ENCODE measurements at regions not wholly inside any gene's neighbourhood (a gene's known extent, or its start where the extent isn't known, plus 50 kb on each side); places are given as distances from the start of the nearest gene placed in this dataset.

- H3K4me3 ChIP-seq (ENCODE audit: low read length): no peak overlapping the region
- no peak for DNase-seq (ENCODE audit: low read depth)
- TF ChIP-seq, protein P1, sequence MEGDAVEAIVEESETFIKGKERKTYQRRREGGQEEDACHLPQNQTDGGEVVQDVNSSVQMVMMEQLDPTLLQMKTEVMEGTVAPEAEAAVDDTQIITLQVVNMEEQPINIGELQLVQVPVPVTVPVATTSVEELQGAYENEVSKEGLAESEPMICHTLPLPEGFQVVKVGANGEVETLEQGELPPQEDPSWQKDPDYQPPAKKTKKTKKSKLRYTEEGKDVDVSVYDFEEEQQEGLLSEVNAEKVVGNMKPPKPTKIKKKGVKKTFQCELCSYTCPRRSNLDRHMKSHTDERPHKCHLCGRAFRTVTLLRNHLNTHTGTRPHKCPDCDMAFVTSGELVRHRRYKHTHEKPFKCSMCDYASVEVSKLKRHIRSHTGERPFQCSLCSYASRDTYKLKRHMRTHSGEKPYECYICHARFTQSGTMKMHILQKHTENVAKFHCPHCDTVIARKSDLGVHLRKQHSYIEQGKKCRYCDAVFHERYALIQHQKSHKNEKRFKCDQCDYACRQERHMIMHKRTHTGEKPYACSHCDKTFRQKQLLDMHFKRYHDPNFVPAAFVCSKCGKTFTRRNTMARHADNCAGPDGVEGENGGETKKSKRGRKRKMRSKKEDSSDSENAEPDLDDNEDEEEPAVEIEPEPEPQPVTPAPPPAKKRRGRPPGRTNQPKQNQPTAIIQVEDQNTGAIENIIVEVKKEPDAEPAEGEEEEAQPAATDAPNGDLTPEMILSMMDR (IDR thresholded peaks at IDR 0.05; ENCODE audit: insufficient read depth, low read depth, low read length, missing control alignments): no peak
Observed at GRCh38 chr3:95673215-95673614, 1141.2 kb upstream of the EPHA6 start.

GRCh38 chr3:95705786-95706418 lies 1108.5 kb upstream of the EPHA6 start:
- no peak overlapping the region for H3K4me3 ChIP-seq (ENCODE audit: low read length)
- DNase-seq (ENCODE audit: low read depth): no peak

GRCh38 chr3:95707268-95707667 lies 1107.1 kb upstream of the EPHA6 start:
- TF ChIP-seq, protein P1 (IDR thresholded peaks at IDR 0.05; ENCODE audit: insufficient read depth, low read depth, low read length, missing control alignments): no peak
- no peak overlapping the region for H3K4me3 ChIP-seq (ENCODE audit: low read length)
- DNase-seq (ENCODE audit: low read depth): no peak

More at GRCh38 chr3:95705786-95706418, 1108.5 kb upstream of the EPHA6 start:
- TF ChIP-seq, protein P1 (IDR thresholded peaks at IDR 0.05; ENCODE audit: insufficient read depth, low read depth, low read length, missing control alignments): no peak

DNA sequence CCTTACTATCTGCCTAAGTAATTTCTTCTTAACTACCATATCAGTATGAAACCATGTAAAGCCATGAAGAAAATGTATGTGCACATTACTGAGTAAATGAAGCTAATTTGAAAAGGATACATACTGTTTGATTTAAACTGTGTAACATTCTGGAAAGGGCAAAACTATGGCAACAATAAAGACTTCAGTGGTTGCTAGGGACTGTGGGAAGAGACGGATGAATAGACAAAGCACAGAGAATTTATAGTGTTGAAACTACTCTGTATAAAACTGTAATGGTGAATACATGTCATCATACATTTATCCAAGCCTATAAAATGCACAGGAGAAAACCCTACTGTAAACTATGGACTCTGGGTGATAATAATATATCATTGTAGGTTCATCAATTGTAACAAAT lies 1103.7 kb upstream of the EPHA6 start:
- H3K4me3 ChIP-seq (ENCODE audit: low read length): no peak overlapping the region
- TF ChIP-seq, protein P1 (IDR thresholded peaks at IDR 0.05; ENCODE audit: insufficient read depth, low read depth, low read length, missing control alignments): no peak
- no peak for DNase-seq (ENCODE audit: low read depth)

DNA sequence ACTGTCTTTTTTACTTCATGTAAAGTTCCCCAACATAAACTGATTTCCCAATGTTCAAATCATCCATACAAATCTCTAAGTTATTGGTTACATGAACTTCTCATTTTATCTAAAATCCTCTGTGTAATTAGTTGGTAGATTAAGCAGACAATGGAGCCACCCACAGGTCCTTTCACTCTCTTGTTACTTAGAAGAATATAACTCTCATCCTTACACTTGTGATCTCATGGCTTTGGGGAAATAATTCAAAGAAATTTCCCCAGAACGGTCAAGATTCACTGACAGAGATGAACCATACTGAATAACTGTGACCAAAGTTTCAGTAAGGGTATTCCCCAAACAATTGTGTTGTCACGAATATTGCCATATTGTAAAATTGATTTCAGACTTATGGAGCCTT lies 1102.6 kb upstream of the EPHA6 start:
- no peak overlapping the region for H3K4me3 ChIP-seq (ENCODE audit: low read length)
- DNase-seq (ENCODE audit: low read depth): no peak
- TF ChIP-seq, protein P1 (IDR thresholded peaks at IDR 0.05; ENCODE audit: insufficient read depth, low read depth, low read length, missing control alignments): no peak

DNA sequence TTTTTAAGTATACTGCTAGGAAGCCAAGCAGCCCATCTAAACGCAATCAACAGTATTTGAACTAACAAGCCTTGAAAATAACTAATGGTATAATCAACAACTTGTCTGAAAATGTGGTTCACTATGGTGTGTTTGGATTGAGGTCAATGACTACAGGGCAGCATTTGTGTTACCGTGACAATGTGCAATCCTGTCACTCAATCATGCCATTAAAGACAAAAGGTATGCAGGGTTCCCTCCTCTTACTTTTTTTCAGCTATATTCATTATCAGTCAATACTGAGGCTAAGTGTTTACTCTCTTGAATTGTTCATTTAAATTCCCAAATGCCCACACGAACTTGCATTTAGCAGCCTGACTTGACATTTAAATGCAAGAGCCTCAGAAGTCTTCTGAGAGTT lies 1099.3 kb upstream of the EPHA6 start:
- TF ChIP-seq, protein P1 (IDR thresholded peaks at IDR 0.05; ENCODE audit: insufficient read depth, low read depth, low read length, missing control alignments): no peak
- DNase-seq (ENCODE audit: low read depth): no peak
- H3K4me3 ChIP-seq (ENCODE audit: low read length): no peak overlapping the region

DNA sequence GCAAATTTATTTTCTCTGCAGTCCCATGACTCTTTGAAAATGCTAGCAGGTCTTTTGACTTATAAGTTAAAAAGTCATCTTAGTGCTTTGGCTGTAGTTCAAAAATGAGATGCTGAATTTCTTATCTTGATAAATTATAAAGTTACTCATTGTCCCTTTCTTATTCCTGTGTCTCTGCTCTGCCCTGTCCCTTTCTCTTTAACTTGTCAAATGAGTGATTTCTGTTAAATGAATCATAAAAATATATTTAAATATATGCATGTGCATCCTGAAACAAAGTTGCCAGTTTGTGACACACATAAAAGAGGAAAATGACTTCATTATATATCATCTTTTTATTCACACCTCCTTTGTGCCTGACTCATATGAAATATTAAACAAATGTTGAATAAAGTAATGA lies 1097.3 kb upstream of the EPHA6 start:
- H3K4me3 ChIP-seq (ENCODE audit: low read length): no peak overlapping the region
- no peak for DNase-seq (ENCODE audit: low read depth)
- TF ChIP-seq, protein P1 (IDR thresholded peaks at IDR 0.05; ENCODE audit: insufficient read depth, low read depth, low read length, missing control alignments): no peak

All from epithelial cell of esophagus (primary cell).